IPS-NIHi7 (cell line): ENCODE measurements at regions not wholly inside any gene's neighbourhood (a gene's known extent, or its start where the extent isn't known, plus 50 kb on each side); places are given as distances from the start of the nearest gene placed in this dataset.

ENCODE experiments used
- DNase-seq: peaks from one replicate; pipeline ENCODE4 v3.0.0; 2012; ENCODE audit warnings: mixed read lengths; ENCODE audit errors: extremely low spot score

DNA sequence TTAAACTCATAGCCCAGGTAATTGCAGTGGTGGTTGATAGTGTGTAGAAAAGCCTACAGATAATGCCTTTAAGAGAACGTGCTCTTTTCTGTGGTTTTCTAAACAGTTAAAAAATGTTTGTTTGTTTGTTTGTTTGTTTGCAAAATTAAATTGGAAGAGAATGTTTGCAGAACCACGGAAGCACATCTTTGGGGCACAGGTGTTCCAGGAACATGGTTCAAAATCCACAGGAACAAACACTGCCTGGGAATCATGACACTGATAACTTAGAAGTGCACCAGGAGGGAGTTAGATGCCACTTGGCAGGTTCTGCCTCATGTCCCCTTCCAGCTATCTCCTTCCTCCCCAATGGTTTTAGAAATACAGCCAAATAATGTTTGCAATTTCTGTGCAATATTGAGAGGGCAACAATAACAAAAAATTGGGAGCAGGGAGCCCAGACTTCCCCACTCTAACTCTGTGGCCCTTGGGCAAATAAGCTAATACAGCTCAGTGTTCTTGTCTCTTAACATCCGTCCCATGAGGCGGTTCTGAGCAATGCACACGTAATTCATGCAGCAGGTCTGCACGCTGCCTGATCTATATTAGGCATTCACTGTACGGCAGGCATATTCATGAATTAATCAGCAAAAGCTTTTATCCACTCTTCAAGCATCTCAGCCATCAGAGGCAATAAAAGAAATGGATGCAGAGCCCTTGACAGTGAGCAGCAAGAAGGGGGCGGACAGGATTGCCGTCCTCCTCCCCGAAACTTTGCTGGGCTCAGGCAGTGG is 274.3 kb upstream of the FOXQ1 start:
- no peak for DNase-seq

GRCh38 chr6:1035401-1035800 is 276.5 kb upstream of the FOXQ1 start:
- DNase-seq, result no peak

- DNase-seq, result no peak
Measured at GRCh38 chr6:1031720-1032119, 280.2 kb upstream of the FOXQ1 start.

DNA sequence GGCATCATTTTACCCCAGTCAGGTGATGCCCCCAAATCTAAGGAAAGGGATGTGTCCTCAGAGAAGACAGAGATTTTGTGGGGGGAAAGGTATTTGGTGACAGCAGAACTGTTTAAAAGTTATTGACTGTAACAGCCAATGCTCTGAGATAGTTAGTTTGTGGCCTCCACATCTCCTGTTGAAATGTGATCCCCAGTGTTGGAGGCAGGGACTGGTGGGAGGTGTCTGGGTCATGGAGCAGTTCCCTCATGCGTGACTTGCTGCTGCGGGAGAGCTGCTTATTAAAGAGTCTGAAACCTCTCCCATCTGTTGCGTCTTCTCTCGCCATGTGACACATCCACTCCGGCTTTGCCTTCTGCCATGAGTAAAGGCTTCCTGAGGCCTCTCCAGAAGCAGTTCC is 282.8 kb upstream of the FOXQ1 start:
- no peak for DNase-seq

GRCh38 chr6:1028723-1029122 is 283.2 kb upstream of the FOXQ1 start:
- no peak for DNase-seq

DNA sequence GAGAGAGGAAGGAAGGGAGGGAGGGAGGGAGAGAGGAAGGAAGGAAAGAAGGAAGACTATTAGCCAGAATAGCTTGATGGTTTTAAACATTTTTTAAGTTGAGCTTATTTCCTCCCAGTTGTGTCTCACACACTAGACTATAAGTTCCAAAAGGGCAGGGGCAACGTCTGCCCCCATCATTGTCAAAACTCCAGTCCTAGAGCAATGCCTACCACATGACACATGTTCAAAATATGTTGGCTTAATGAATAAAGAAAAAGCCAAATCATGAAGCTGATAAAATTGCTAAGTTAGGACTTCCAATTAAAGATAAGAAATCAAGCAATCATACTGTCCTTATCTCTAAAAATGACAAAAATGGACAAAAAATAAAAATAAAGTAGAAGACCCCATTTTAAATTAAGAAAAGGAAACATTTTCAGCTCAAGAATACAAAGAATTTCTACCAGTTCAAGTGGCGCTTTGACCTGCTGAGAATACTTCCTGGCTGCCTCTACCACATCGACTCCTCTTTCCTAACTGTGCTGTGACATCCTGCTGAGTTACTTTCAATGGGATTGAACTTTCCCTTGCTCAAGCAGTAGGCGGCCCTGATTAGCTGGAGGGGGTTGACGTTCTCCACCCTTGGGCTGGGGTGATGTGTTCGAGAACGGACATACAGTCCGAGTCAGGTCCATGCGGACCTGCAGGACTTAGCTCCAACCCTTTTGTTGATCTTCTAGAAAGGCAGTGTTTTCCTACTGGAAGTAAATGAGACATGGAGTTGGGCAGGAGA is 283.9 kb upstream of the FOXQ1 start:
- peak; percentile 70 for DNase-seq

GRCh38 chr6:1027109-1027794 is 284.6 kb upstream of the FOXQ1 start:
- no peak for DNase-seq

- DNase-seq, result no peak
Measured at GRCh38 chr6:1025821-1026220, 286.1 kb upstream of the FOXQ1 start.

DNA sequence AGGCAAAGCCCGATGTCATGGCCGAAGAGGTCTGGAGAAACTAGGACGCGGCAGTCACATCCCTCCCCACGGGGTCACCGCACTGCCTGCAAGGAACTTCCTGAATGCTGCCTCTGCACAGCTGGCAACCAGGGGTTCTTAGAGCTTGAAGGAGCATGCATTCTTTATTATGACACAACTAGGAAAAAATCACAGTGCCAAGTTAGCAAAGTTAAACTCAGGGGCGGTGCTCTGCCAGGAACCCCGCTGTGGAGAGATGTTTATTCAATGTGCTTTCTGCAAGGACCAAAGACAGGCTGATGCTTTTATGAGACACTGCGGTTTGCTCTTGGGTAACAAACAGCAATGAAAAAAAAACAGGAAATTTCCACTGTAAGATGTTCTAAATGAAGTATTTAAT is 287.3 kb upstream of the FOXQ1 start:
- DNase-seq, result no peak

GRCh38 chr6:1024161-1024560 is 287.7 kb upstream of the FOXQ1 start:
- DNase-seq, result no peak

GRCh38 chr6:1023229-1023628 is 288.7 kb upstream of the FOXQ1 start:
- DNase-seq, result no peak

GRCh38 chr6:1022719-1023118 is 289.2 kb upstream of the FOXQ1 start:
- DNase-seq, result no peak

GRCh38 chr6:1020837-1021236 is 291.1 kb upstream of the FOXQ1 start:
- DNase-seq, result no peak

GRCh38 chr6:1020133-1020532 is 291.8 kb upstream of the FOXQ1 start:
- no peak for DNase-seq

GRCh38 chr6:1018041-1018440 is 293.9 kb upstream of the FOXQ1 start:
- DNase-seq, result no peak

GRCh38 chr6:1016329-1017302 is 295.3 kb upstream of the FOXQ1 start:
- no peak for DNase-seq

GRCh38 chr6:1015825-1016224 is 296.1 kb upstream of the FOXQ1 start:
- no peak for DNase-seq

DNA sequence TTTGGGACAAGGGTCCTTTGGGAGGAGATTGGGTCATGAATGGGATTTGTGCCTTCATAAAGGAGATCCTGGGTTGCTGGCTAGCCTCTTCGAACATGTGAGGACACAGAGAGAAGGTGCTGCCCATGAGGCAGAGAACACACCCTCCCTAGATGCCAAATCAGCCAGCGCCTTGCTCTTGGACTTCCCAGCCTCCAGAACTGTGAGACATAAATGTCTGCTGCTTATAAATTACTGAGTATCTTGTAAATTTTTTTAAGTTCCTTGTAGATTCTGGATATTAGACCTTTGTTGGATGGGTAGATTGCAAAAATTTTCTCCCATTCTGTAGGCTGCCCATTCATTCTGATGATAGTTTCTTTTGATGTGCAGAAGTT is 297.5 kb upstream of the FOXQ1 start:
- no peak for DNase-seq

DNA sequence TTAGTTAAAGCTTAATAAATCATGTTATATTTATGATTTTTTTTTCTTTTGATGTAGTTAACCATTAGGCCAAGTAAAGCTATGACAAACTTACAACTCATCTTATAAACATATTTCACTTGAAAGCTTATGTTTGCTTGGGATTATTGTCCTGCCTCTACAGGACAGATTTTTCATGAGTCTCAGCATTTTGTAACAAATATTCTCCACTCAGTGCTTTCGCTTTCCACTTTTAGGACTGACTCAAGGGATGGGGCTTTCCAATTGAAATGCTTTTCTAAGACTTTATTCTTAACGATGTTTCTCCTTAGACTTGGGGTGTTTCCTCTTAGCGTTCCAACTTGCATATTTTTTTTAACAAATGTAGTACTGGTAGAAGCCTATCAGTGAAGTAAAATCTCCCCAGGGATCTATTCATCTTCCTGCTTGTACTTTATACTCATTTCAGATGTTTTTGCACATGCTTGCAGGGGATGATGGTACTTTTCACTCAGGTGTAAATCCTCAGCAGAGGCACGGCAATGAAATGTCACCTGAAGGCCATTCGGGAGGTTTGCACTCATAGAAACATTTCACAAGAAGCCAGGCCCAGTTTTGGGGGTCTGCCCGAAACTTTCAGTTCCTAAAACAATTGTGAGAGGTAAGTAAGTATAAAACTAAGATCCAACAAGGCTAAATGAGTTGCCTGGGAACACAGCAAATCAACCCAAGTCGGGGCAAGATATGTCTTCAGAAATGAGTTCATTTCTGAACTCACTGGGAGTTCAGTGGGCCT is 298.1 kb upstream of the FOXQ1 start:
- no peak for DNase-seq

DNA sequence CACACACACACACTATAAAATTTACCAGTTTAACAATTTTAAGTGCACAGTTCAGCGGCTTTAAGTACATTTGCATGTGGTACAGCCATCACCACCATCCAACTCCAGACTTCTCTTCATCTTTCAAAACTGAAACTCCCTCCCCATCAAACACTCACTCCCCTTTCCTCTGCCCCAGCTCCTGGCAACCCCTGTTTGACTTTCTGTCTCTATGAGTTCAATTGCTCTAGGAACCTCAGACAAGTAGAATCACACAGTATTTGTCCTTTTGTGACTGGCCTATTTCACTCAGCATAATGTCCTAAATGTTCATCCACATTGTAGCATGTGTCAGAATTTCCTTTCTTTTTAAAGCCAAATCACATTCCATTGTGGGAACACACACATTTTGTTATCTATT is 302.8 kb upstream of the FOXQ1 start:
- DNase-seq, result no peak

DNA sequence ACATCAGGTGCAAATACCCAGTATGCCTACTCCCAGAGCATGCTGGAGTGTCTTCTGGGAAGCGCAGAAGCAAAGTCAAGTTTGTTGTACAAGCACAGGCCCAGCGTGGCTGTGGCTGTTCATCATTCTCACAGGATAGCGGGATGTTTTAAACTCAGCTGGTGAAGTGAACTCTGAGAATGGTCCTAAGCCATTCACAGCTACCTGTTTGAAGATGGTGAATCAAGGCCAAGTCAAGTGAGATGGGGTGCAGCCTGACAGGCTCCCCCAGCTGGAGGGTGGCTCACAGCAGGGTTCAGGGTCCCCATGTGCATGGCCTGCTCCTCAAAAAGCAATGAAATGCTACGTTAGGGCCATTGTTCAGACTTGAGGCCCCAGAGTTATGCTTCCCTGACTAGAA is 304.7 kb upstream of the FOXQ1 start:
- no peak for DNase-seq
